Activated T-helper 2 cell treated with anti-CD3 and anti-CD28 coated beads, Interferon-gamma antibody, Interleukin-2, Interleukin-4, amounts not matched to agents 10 μg/mL and 5 μg/mL and 100 μg/mL, durations not matched to agents 14 hours and 24 hours and 36 hours (primary cell): ENCODE measurements at regions not wholly inside any gene's neighbourhood (a gene's known extent, or its start where the extent isn't known, plus 50 kb on each side); places are given as distances from the start of the nearest gene placed in this dataset.

ENCODE experiments used
- DNase-seq: peaks from one replicate; pipeline ENCODE4 v3.0.0; 2021; ENCODE audit warnings: low spot score
- H3K27ac Mint-ChIP-seq: one replicate; pipeline ENCODE4 v1.8.0; 2021; ENCODE audit warnings: mixed read lengths
- H3K27me3 Mint-ChIP-seq: one replicate; pipeline ENCODE4 v1.8.0; 2021; ENCODE audit warnings: low read depth, mixed read lengths
- H3K36me3 Mint-ChIP-seq: one replicate; pipeline ENCODE4 v1.8.0; 2021; ENCODE audit warnings: low read depth, mixed read lengths
- H3K4me1 Mint-ChIP-seq: one replicate; pipeline ENCODE4 v1.8.0; 2021; ENCODE audit warnings: low read depth, mixed read lengths
- H3K4me3 Mint-ChIP-seq: one replicate; pipeline ENCODE4 v1.8.0; 2021; ENCODE audit warnings: low read depth, mild to moderate bottlenecking, moderate library complexity, mixed read lengths
- H3K9me3 Mint-ChIP-seq: one replicate; pipeline ENCODE4 v1.8.0; 2021; ENCODE audit warnings: mixed read lengths
- intact Hi-C: fragments of 100-400 bp; cut with micrococcal nuclease; formaldehyde crosslinking; loops from one replicate; pipeline ENCODE4 v1.15.1; 2023

- Mint-ChIP-seq H3K4me1 (no peaks in the 10 kb centered on the region), H3K27me3 (peaks cover 2% of the 10 kb centered on the region), H3K4me3 (no peak overlapping the region), H3K36me3 (no peaks in the 10 kb centered on the region), H3K27ac (no peak overlapping the region), H3K9me3 (peaks cover 13% of the 10 kb centered on the region)
- no peak for DNase-seq
- intact Hi-C loops = no loop called here
These were observed 216.3 kb upstream of the SHH start for GRCh38 chr7:156028521-156028920.

GRCh38 chr7:156027821-156028220 lies 215.6 kb upstream of the SHH start:
- Mint-ChIP-seq H3K36me3 (no peaks in the 10 kb centered on the region), H3K27ac (no peak overlapping the region), H3K4me3 (no peak overlapping the region), H3K4me1 (no peaks in the 10 kb centered on the region), H3K27me3 (peaks cover 2% of the 10 kb centered on the region), H3K9me3 (peaks cover 10% of the 10 kb centered on the region)
- no peak for DNase-seq
- intact Hi-C loops = no loop called here

- no peak overlapping the region for H3K4me3 Mint-ChIP-seq
- H3K27me3 Mint-ChIP-seq = peaks cover 2% of the 10 kb centered on the region
- no peaks in the 10 kb centered on the region for H3K4me1 Mint-ChIP-seq
- intact Hi-C loops = no loop called here
- no peaks in the 10 kb centered on the region for H3K9me3 Mint-ChIP-seq
- H3K36me3 Mint-ChIP-seq = no peaks in the 10 kb centered on the region
- H3K27ac Mint-ChIP-seq = no peak overlapping the region
- no peak for DNase-seq
These were observed 214.3 kb upstream of the SHH start for GRCh38 chr7:156026603-156027002.

GRCh38 chr7:156026076-156026600 lies 213.9 kb upstream of the SHH start:
- intact Hi-C loops = no loop called here
- peaks cover 2% of the 10 kb centered on the region for H3K27me3 Mint-ChIP-seq
- no peaks in the 10 kb centered on the region for H3K9me3 Mint-ChIP-seq
- no peaks in the 10 kb centered on the region for H3K4me1 Mint-ChIP-seq
- H3K27ac Mint-ChIP-seq = no peak overlapping the region
- no peaks in the 10 kb centered on the region for H3K36me3 Mint-ChIP-seq
- H3K4me3 Mint-ChIP-seq = no peak overlapping the region
- no peak for DNase-seq

GRCh38 chr7:156025675-156026074 lies 213.4 kb upstream of the SHH start:
- intact Hi-C loops = no loop called here
- no peak for DNase-seq
- H3K4me3 Mint-ChIP-seq = no peak overlapping the region
- H3K4me1 Mint-ChIP-seq = no peaks in the 10 kb centered on the region
- H3K36me3 Mint-ChIP-seq = no peaks in the 10 kb centered on the region
- peaks cover 2% of the 10 kb centered on the region for H3K27me3 Mint-ChIP-seq
- H3K27ac Mint-ChIP-seq = no peak overlapping the region
- H3K9me3 Mint-ChIP-seq = no peaks in the 10 kb centered on the region

GRCh38 chr7:156024201-156024600 lies 211.9 kb upstream of the SHH start:
- no peak for DNase-seq
- H3K4me1 Mint-ChIP-seq = peaks cover 2% of the 10 kb centered on the region
- H3K36me3 Mint-ChIP-seq = no peaks in the 10 kb centered on the region
- H3K9me3 Mint-ChIP-seq = no peaks in the 10 kb centered on the region
- H3K27ac Mint-ChIP-seq = no peak overlapping the region
- H3K4me3 Mint-ChIP-seq = no peak overlapping the region
- peaks cover 2% of the 10 kb centered on the region for H3K27me3 Mint-ChIP-seq
- intact Hi-C loops = no loop called here

- no peaks in the 10 kb centered on the region for H3K36me3 Mint-ChIP-seq
- H3K4me3 Mint-ChIP-seq = no peak overlapping the region
- peaks cover 2% of the 10 kb centered on the region for H3K27me3 Mint-ChIP-seq
- DNase-seq = no peak
- H3K4me1 Mint-ChIP-seq = peaks cover 2% of the 10 kb centered on the region
- H3K27ac Mint-ChIP-seq = no peak overlapping the region
- H3K9me3 Mint-ChIP-seq = no peaks in the 10 kb centered on the region
- intact Hi-C loops = no loop called here
These were observed 210.5 kb upstream of the SHH start for GRCh38 chr7:156022483-156023459.

- Mint-ChIP-seq H3K4me1 (peaks cover 2% of the 10 kb centered on the region), H3K27ac (no peak overlapping the region), H3K4me3 (no peak overlapping the region), H3K36me3 (no peaks in the 10 kb centered on the region), H3K9me3 (no peaks in the 10 kb centered on the region), H3K27me3 (peaks cover 2% of the 10 kb centered on the region)
- DNase-seq = no peak
- intact Hi-C loops = no loop called here
These were observed 209.2 kb upstream of the SHH start for GRCh38 chr7:156021471-156021870.

GRCh38 chr7:156020566-156020965 lies 208.3 kb upstream of the SHH start:
- no peak overlapping the region for H3K4me3 Mint-ChIP-seq
- DNase-seq = no peak
- H3K27me3 Mint-ChIP-seq = no peaks in the 10 kb centered on the region
- no peak overlapping the region for H3K27ac Mint-ChIP-seq
- H3K4me1 Mint-ChIP-seq = peaks cover 2% of the 10 kb centered on the region
- no peaks in the 10 kb centered on the region for H3K9me3 Mint-ChIP-seq
- intact Hi-C loops = no loop called here
- H3K36me3 Mint-ChIP-seq = no peaks in the 10 kb centered on the region

GRCh38 chr7:156019776-156020565 lies 207.7 kb upstream of the SHH start:
- intact Hi-C loops = no loop called here
- no peaks in the 10 kb centered on the region for H3K27me3 Mint-ChIP-seq
- no peaks in the 10 kb centered on the region for H3K36me3 Mint-ChIP-seq
- no peak for DNase-seq
- no peak overlapping the region for H3K27ac Mint-ChIP-seq
- H3K4me1 Mint-ChIP-seq = peaks cover 2% of the 10 kb centered on the region
- no peak overlapping the region for H3K4me3 Mint-ChIP-seq
- no peaks in the 10 kb centered on the region for H3K9me3 Mint-ChIP-seq

GRCh38 chr7:156019308-156019707 lies 207.0 kb upstream of the SHH start:
- no peak for DNase-seq
- intact Hi-C loops = no loop called here
- no peaks in the 10 kb centered on the region for H3K27me3 Mint-ChIP-seq
- H3K36me3 Mint-ChIP-seq = no peaks in the 10 kb centered on the region
- H3K4me3 Mint-ChIP-seq = no peak overlapping the region
- no peak overlapping the region for H3K27ac Mint-ChIP-seq
- H3K4me1 Mint-ChIP-seq = peaks cover 5% of the 10 kb centered on the region
- H3K9me3 Mint-ChIP-seq = no peaks in the 10 kb centered on the region

GRCh38 chr7:156017916-156018700 lies 205.8 kb upstream of the SHH start:
- DNase-seq = no peak
- intact Hi-C loops = no loop called here
- no peaks in the 10 kb centered on the region for H3K36me3 Mint-ChIP-seq
- H3K4me1 Mint-ChIP-seq = peaks cover 9% of the 10 kb centered on the region
- no peak overlapping the region for H3K27ac Mint-ChIP-seq
- H3K27me3 Mint-ChIP-seq = no peaks in the 10 kb centered on the region
- H3K9me3 Mint-ChIP-seq = peaks cover 6% of the 10 kb centered on the region
- H3K4me3 Mint-ChIP-seq = no peak overlapping the region
